ENCODE measurements at regions not wholly inside any gene's neighbourhood (a gene's known extent, or its start where the extent isn't known, plus 50 kb on each side); places are given as distances from the start of the nearest gene placed in this dataset.

DNA sequence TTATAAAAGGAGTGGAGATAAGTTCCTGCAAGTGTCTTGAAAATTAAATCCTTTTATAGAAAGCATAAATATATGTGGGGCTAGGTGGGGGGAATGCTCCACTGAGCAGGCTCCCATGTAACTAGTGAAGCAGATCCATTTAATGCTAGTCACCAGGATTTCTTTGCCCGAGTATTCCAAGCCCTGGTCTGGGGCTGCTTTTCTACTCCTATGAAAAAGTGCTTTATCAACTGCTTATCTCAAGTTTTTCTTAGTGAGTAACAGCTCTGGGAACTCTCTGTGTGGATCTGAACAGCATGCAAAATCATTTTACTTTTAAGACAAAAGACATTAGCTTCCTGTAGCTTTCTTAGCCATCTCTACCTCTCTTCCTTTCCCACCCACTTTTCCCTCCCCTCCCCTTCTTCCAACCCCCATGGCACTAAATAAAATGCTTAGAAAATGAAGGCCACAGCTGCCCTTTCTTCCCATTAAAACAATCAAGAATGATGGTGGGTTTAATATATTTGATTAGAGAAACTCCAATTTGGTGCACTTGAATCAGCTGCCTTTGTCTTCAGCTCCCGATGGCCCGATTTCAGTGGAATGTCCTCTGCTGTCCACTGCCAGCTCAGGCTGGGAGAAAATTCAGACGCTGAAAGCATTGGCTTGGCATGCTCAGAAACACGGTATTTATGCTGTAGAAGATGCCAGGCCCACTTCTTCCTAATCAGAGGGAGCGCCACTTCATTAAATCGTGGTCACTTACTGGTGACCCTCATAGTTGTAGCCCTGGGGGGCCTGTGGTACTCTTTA lies 475.1 kb downstream of the FOXO1 start:
- DNase-seq (ENCODE audit: low read depth), result no peak

DNA sequence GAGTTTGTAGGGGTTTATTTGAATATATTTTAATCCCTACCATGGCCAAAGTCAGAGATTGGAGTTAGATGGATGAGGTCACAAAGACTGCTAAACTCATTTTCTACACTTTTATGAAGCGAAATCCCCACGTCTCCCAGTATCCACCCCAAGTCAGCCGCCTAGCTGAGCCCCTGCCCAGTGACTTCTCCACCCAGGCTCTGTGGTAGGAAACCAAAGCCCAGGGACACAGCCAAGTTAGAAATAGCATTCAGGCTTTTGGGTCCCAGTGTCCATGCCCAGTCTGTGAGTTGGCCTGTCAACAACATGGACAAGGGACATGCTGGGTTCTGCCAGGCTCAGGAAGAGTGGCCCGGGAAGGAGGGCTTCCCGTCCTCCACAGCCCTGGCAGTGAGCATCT lies 474.0 kb downstream of the FOXO1 start:
- no peak for DNase-seq (ENCODE audit: low read depth)

DNA sequence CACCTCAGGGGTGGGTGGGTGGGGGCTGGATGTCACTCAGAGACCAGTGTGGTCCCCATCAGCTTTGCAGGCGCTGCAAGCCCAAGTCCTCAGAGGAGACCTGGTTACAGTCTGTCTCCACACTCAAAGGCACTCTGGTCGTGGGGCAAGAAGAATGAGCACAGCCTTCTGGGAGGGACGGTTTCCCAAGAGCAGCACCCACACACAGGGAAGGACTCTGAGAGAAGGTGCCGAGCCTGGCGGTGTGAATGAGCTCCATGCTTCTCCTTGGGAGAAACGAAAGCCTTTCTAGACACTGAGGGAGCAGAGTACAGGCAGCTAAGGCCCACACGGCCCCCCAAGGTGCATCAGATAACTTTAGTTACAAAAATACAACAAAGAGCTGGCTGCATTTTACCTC lies 473.6 kb downstream of the FOXO1 start:
- no peak for DNase-seq (ENCODE audit: low read depth)

DNA sequence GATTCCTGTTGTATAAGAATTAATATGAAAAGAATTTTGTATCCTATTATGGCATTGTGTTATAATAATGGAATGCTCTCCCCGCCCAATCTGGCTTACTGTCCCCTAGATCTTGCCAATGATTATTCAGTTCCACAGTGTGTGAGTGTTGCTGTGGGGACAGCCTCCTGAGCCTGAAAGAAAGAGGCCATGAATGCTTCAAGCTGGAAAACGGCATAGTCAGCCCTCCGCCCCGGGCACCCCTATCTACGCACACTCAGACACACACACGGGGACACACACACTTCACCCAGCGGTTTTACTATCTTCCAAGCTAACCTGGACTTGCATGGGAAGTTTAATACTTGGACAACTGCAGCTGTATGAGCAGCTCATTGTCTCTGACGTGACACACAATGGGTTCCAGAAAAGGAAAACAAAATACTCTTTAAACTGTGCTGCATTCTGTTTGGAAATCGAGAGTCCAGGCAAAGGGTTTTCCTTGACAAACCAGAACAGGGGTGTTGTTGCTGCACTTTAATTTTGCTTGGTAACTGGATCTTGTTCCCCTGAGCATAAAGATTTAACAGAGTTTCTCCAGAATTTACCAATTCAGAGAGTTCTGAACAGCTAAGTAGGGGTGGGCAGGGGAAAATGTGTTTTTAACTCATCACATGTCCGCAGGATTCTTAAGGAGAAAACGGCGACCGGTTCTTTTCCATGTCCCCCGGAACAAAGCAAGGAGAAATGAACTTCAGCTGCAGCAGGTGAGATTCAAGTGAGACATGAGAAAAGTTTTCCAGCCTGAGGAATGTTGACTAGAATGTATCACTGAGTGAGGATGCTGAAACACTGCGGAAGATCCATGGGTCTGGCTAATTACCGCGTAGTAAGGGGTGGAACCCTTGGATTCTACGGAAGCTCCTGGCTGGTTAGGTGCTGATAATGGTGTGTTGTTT lies 472.9 kb downstream of the FOXO1 start:
- no peak for DNase-seq (ENCODE audit: low read depth)

DNA sequence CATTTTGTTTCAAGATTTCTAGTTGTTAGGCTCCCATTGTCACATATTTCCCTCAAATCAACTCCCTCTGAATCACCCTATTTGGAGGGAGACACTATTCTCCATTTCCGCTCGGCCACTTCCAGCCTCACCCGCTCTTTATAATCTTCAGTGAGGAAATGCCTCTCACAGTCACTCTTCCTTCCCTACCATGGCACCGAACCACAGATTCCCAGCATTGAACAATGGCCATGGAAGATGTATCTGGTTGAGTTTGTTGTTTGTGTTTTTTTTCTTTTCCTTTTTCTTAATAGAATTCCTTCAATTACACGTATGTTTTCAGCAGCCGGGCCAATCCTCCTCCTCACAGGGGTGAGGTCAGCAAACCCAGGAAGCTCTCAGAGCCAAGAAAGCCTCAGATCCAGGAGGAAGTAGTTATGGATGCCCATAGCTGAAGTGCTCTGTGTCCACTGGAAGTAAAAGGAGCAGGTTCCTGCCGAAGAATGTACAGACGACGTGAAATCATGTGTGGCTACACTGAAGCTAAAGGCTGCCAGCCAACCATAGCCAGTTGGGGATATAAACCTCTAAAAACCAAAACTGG lies 472.1 kb downstream of the FOXO1 start:
- DNase-seq (ENCODE audit: low read depth), result no peak

DNA sequence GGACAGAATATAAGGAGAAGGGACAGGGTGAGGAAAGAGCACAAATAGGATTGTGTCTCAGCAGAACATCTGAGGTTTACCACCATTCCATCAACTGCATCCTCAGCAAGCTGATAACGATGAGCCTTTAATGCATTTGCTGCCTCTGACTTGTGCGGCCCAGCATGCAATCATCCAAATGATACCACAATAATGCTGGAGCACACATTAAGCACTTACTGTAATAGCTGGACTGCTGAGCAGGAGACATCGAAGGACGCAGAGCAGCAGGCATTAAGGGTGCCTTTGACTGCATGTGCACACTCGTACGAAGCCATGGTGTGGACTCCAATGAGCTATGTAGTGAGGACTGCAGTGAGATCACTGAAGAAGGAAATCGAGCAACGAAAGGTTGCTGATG lies 469.4 kb downstream of the FOXO1 start:
- DNase-seq (ENCODE audit: low read depth), result no peak

DNA sequence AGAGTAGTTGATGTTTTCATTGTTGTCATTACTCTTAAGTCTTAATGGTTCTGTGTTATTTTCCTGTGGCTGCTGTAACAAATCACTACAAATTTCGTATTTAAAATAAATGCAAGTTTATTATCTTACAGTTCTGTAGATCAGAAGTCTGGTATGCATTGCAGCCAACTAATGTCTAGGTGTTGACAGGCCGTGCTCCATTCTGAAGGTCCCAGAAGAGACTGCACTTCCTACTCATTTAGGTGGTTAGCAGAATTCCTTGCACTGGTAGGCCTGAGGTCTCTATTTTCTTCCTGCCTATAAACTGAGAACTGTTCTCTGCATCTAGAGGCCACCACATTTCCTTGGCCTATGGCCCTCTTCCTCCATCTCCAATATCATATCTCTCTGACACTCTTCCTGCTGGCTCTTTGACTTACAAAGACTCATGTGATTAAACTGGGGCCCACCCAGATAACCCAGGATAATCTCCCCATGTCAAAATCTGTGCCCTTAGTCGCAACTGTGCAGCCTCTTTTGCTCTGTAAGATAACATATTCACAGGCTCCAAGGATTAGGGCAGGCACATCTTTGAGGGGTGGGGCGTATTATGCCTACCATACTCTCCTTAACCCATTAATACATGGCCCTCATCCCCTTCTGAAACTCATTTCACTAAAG lies 468.4 kb downstream of the FOXO1 start:
- DNase-seq (ENCODE audit: low read depth), result no peak

DNA sequence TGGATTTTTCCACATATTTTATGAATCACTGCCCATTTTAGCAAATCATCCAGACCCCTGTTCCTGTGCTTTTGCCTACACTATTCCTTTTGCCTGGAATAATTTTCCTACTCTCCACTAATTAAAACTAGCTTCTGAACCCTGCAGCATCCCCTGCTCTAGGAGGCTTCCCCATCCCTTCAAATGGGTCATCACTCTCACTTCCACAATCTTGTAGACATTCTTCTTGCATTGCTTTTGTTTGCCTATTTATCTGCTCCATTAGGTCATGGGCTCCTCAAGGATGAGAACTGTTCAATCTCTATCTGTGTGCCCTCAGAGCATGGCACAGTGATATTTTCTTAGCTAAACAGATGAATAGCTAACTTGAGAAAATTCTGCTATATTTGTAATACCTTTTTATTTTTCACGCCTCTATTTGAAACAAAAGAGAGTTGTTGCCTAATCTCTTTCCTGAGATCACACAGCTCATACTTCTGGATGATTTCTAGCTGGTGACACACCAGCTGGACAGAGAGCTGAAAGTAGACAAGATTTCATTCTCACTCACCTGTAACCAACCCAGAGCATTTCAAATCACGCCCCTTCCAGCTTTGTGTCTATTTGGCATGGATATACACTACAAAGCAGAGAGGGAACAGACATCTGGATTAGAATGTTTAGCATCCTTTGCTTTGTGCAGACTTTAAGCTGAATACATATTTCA lies 466.0 kb downstream of the FOXO1 start:
- no peak for DNase-seq (ENCODE audit: low read depth)

DNA sequence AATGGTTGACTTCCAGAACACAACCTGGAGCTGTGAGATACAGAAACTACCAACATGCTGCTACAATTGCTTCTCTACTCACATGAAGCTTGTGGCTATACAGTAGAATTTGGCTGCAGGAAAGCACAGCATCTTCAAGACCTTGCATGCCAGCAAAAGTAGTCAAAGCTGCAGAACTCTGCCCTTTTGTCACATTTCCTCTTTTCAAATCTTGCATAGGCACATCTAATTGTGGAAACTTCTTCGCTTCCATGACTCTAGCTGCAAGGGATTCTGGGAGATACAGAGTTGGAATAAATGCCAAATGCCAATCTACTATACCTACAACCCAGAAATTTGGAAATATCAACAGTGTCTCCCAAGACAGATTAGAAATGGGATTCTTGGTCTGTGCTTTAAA lies 462.2 kb downstream of the FOXO1 start:
- no peak for DNase-seq (ENCODE audit: low read depth)

DNA sequence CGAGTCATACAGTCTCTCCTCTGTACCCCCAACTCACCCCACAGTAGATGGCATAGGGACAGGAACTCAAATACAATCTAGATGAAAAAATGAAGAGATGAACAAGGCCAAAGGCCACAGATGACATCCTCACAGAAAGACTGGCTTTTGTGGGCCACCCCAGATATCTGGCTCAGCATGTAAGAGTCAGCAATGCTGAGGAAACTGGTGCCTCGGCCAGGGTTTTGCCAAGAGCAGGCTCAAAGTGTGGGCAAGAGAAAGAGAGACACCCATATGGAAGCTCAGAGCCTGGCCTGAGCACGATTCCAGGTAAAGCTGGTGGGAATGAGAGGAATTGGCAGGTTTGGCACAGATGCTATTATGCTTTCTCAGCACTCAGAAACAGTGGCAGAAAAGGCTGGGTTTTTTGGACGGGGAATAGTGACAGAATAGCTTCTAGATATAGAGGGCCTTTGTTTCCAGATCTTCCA lies 460.6 kb downstream of the FOXO1 start:
- no peak for DNase-seq (ENCODE audit: low read depth)

DNA sequence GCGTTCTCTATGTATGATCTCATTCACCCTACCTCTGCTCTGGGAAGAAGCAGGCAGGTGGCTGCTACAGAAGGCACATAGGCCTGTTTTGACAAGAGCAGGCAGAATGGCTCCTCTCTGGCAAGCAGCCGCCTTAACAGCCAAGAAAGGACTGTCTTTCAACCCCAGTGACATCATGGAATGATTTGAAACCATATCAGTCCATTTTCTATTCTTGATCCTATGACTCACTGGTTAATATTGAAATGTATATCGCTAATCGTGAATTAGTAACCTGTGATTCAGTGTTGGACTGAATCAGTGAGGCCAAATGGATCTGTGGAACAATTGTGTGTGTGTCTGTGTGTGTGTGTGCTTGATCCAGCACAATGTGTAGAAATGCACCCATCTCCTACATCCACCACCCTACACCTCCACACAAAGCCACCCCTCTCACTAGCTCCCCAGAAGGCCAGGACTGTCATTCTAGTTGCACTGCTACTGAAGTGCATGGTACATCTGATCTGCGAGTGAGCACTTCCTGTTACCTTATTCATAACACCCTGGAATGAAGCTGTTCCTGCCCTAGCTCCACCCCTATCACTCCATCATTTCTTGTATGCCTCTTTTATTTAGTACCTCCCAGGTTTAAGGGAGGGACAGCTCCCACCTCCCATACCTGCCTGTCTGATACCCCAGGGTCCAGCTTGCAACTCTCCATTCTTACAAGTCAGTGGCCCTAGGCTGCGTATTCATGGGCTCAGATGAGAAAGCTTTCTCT lies 460.0 kb downstream of the FOXO1 start:
- DNase-seq (ENCODE audit: low read depth), result peak; percentile 43

DNA sequence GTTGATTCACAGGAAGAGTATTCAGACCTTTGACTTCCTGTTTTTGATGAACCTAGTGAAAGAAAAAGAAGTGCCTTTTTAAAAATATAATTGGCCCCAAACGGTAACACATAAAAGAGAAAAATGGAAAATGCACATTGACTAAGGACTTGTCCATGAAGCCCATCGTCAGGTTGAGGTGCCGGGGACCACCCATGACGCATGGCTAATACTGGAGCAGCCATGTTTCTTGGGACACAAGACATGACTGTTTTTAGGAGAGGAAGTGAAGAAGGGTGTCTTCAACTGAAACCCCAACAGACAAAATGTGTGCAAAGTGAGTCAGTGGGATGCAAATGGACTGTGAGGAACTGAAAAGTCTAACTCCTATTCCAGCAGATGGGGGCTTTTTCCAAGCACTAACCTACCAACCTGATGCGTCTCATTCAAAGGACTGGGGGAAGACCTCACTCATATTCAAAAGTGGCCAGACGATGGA lies 459.4 kb downstream of the FOXO1 start:
- DNase-seq (ENCODE audit: low read depth), result no peak

DNA sequence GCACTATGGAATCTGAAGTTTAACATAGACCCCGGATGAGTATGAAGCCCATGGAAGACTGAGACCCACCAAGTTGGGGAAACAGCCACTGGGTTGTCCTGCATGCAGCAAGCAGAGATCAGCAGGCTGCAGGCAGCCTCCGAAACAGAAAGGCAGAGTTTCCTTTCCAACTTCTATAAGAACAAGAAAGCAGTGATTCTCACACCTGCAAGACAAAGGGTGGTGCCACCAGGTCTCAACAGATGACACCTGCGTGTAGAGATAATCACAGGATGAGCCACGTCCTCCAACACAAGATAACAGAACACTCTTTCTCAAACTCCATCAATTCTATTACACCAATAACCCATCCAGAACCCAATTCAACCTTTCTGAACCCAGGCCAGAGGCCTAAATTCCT lies 457.9 kb downstream of the FOXO1 start:
- no peak for DNase-seq (ENCODE audit: low read depth)

DNA sequence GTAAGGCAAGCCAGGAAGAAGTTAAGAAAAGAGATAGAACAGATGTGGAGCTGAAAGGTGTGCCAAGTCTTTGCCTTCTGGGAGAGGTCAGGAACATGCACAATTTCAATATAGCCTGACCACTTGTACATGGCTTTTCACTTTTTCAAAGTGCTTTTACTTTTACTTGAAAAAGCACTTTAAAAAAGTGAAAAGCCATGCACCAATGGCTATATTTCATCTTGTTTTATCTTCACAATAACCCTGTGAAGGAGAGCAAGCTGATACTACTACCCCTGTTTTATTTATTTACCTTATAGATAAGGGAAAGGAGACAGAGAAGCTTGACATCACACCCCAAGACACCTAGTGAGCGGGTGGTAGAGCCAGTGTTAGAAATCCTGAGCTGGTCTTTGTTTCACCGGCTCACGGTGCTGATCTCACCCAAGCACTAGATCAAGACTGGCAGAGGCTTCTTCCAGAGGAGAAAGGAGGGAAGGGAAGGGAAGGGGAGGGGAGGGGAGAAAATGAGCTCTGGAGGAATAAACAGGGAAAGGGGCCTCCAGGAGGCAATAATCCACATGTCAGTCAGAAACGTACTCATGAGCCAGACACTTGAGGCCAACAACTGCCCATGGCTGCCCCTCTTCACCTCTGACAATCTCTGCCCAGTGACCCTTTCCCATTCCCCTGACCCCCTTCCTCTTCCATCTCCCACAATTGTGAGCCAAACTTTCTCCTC lies 455.4 kb downstream of the FOXO1 start:
- DNase-seq (ENCODE audit: low read depth), result no peak

DNA sequence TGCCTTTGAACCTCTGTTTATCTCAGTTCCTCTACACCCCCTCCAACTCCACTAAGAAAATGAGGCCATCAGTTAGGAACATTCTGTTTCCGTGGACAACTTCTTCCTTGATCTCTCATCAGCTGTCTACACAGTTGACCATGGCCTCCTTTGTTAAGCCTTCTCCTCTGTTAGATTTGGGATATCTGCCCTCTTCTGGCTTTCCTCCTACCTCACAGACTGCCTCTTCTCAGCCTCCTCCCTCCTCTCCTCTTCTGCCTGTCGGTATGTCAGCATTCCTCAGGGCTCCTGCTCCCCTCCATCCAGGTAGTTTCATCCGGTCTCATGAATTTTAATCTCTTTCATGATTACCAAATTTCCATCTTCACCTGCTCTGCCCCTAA lies 454.9 kb downstream of the FOXO1 start:
- no peak for DNase-seq (ENCODE audit: low read depth)

DNA sequence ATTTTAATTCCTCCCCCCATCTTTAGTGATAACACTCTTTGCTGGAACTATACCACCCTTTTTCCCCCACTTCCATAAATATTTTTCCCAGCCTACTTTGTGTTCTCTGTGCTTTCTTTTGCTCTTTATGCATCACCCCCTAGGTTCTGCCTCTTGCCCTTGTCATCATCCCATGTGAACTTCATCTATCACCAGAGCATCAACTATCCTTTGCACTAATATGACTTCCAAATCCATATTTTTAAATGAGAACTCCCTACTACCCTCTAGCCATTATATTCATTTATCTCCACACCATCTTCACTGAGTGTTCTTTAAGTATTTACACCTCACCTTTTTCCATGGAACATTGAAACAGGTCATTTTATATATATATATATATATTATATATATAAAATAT lies 452.7 kb downstream of the FOXO1 start:
- no peak for DNase-seq (ENCODE audit: low read depth)

DNA sequence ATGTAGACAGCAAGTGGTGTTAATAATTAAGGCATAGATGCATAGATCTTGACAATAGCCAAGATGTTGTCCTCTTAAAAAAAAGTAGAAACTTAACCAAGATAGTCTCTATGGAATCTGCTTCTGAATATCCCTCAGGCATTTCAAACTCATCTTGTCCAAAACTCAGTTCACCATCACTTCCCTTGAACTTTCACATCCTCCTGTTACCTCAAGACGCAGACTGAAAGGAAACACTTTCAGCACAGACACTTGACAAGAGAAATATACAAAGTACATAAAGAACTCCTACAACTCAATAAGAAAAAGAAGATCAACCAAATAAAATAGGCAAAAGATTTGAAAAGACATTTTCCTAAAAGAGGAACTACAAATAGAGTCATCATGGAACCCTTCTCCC lies 451.1 kb downstream of the FOXO1 start:
- no peak for DNase-seq (ENCODE audit: low read depth)

DNA sequence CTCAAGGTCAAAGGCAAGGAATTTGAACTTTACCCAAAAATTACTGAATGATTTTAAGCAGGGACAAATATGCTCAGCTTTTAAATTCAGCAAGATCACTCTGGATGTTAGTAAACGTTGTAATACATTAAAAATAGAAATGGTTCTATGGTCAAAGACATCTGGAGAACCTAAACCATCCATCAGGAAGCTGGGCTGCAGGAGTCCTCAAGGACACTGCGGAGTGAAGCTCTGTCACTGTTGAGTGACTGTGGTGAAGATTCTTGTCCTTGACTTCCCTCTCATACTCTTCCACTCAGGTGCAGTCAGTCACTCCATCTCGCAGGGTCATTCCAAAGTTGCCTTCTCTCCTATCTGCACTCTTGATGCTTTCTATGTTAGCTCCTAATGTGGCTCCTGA lies 450.7 kb downstream of the FOXO1 start:
- DNase-seq (ENCODE audit: low read depth), result no peak

DNA sequence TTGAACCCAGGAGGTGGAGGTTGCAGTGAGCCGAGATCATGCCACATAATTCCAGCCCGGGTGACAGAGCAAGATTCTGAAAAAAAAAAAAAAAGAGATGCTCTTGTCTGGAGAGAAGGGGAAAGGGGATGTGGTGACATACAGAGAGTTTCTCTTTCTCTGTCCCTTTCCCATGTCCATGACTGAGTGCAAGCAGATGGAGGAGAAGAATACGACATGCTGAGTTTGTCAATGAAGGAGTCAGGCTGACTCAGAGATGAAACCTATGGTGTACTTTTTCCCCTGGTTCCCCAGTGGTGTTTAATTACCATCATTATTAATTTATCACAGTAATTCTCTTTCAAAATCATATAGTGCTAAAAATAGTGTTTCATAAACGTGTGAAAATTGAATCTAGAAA lies 448.8 kb downstream of the FOXO1 start:
- no peak for DNase-seq (ENCODE audit: low read depth)

DNA sequence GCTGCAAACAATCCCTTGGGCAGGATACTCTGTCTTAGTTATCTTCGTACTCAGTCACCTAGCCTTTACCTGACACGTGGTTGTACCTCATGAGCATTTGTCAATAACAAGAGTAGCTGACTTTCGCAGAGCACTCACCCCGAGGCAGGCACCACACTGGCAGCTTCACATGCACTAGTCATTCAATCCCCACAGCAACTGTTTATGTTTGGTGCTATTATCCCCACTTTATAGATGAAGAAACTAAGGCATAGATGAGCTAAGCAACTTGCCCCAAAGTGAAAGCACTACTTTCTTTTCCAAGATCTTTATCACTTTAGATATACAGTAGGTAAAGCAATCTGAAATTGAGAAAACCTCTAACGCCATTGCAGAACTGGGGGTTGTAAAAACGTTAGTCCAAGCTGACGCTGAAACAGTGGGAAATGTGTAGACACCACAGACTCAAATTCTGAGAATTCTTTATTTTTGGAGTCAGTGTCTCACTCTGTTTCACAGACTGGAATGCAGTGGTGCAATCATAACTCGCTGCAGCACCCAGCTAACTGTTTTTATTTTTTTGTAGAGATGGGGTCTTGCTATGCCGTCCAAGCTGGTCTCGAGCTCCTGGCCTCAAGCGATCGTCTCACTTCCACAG lies 446.0 kb downstream of the FOXO1 start:
- DNase-seq (ENCODE audit: low read depth), result no peak

Data from stimulated activated CD4-positive, alpha-beta T cell treated with anti-CD3 and anti-CD28 coated beads, Interleukin-2, amount 100 ng/mL, for 4 hours (primary cell).